ENCODE measurements at regions not wholly inside any gene's neighbourhood (a gene's known extent, or its start where the extent isn't known, plus 50 kb on each side); places are given as distances from the start of the nearest gene placed in this dataset.

DNA sequence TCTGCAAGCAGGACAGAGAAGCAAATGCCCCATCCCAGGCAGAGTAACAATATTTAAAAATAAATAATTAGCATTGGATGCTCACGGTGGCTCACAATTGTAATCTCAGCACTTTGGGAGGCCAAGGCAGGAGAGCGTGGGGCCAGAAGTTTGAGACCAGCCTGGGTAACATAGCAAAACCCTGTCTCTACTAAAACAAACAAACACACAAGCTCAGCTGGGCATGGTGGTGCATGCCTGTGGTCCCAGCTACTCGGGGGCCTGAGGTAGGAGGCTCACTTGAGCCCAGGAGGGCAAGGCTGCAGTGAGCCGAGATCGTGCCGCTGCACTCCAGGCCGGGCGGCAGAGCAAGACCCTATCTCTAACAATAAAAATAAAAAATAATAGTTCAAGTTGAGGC is 74.7 kb upstream of the NCOR2 start:
- Mint-ChIP-seq H3K4me3 (no peak overlapping the region), H3K4me1 (peaks cover 14% of the 10 kb centered on the region), H3K27ac (no peak overlapping the region), H3K27me3 (peaks cover 5% of the 10 kb centered on the region), H3K9me3 (no peaks in the 10 kb centered on the region), H3K36me3 (ENCODE audit: low read depth) (no peaks in the 10 kb centered on the region)
- DNase-seq (no peak), ATAC-seq (ENCODE audit: low read depth) (no peak)
- POLR2A ChIA-PET = no interaction called here
- intact Hi-C loops (cut with micrococcal nuclease) = no loop called here
- CTCF ChIA-PET = no interaction called here
- no peak for TF ChIP-seq CTCF (IDR thresholded peaks at IDR 0.05)

DNA sequence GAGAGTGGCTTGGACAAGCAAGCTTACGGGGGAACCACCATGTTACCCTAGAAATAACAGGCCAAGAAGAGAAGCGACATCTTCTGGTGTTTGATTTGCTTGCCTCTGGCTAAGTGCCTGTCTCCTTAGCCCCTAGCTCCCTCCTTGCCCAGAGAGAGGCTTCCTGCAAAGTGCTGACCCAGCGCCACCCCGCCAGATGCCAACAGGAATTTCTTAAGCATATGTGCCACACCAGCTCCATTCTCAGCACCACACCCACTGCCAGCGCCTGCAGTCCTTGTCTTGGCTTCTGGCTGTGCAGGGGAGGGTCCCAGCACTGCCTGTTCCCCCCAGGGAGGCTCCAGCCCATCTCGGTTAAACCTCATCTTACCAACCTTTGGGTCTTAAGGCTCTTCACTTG is 74.2 kb upstream of the NCOR2 start:
- DNase-seq (no peak), ATAC-seq (ENCODE audit: low read depth) (no peak)
- H3K4me1 Mint-ChIP-seq = peaks cover 10% of the 10 kb centered on the region
- no peak for TF ChIP-seq CTCF (IDR thresholded peaks at IDR 0.05)
- H3K27ac Mint-ChIP-seq = no peak overlapping the region
- peaks cover 5% of the 10 kb centered on the region for H3K27me3 Mint-ChIP-seq
- no peak overlapping the region for H3K4me3 Mint-ChIP-seq
- ChIA-PET POLR2A (no interaction called here), CTCF (no interaction called here)
- no peaks in the 10 kb centered on the region for H3K9me3 Mint-ChIP-seq
- H3K36me3 Mint-ChIP-seq (ENCODE audit: low read depth) = no peaks in the 10 kb centered on the region
- intact Hi-C loops (cut with micrococcal nuclease) = no loop called here

DNA sequence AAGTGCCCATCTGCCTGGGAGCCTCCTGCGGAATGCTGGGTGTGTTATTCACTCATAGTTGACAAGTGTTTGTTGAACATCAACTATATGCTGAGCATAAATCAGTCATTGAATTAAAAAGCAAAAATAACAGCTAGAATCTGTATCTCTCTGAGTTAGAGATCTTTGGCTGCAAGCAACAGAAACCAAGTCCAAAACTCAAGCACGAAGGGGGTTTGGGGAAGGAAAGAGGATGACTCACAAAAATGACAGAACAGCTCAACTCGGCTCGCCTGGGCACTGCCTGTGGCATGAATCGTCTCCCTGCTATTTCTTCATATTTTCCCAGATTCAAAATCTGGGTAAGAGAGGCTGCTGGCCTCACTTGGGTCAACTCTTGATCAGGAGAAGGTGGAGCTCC is 72.6 kb upstream of the NCOR2 start:
- Mint-ChIP-seq H3K27me3 (peaks cover 8% of the 10 kb centered on the region), H3K9me3 (no peaks in the 10 kb centered on the region), H3K4me1 (peaks cover 4% of the 10 kb centered on the region), H3K4me3 (no peak overlapping the region), H3K36me3 (ENCODE audit: low read depth) (no peaks in the 10 kb centered on the region), H3K27ac (no peak overlapping the region)
- no peak for ATAC-seq (ENCODE audit: low read depth)
- CTCF ChIA-PET = no interaction called here
- intact Hi-C loops (cut with micrococcal nuclease) = no loop called here
- no peak for TF ChIP-seq CTCF (IDR thresholded peaks at IDR 0.05)
- no peak for DNase-seq
- POLR2A ChIA-PET = no interaction called here

DNA sequence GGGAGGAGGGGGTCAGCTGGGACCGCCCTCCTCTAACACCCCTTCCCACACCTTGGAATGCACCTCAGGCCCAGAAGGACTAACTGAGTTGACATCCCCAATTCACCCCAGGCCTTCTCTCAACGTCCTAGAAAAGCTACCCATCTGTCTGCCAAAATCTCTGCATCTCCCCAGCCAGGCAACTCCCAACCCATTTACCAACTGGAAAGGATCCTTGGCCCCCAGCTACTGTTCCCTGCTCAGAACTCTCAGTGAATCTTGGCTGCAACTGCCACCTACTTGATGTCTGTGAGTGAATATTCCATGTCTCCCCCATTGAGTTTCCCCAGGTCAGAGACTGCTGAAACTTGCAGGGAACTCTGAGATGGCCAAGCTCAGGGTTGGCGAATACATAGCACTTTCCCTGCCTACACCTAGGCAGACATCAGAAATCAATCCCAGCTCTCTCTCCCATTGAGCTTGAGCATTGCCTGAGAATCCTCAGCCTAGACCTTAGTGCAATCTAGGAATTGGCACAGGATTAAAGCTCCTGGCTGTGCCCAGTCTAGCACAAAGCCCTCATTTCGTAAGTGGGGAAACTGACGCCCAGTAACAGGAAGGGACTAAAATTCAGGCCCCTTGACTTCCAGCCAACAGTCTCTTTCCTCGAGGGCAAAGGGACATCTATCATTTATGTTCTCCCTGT is 71.9 kb upstream of the NCOR2 start:
- no peaks in the 10 kb centered on the region for H3K36me3 Mint-ChIP-seq (ENCODE audit: low read depth)
- peaks cover 10% of the 10 kb centered on the region for H3K27me3 Mint-ChIP-seq
- ChIA-PET POLR2A (no interaction called here), CTCF (no interaction called here)
- no peak overlapping the region for H3K27ac Mint-ChIP-seq
- ATAC-seq (ENCODE audit: low read depth) = no peak
- no peak for TF ChIP-seq CTCF (IDR thresholded peaks at IDR 0.05)
- no peaks in the 10 kb centered on the region for H3K9me3 Mint-ChIP-seq
- no peak for DNase-seq
- intact Hi-C loops (cut with micrococcal nuclease) = no loop called here
- no peak overlapping the region for H3K4me3 Mint-ChIP-seq
- peaks cover 4% of the 10 kb centered on the region for H3K4me1 Mint-ChIP-seq

DNA sequence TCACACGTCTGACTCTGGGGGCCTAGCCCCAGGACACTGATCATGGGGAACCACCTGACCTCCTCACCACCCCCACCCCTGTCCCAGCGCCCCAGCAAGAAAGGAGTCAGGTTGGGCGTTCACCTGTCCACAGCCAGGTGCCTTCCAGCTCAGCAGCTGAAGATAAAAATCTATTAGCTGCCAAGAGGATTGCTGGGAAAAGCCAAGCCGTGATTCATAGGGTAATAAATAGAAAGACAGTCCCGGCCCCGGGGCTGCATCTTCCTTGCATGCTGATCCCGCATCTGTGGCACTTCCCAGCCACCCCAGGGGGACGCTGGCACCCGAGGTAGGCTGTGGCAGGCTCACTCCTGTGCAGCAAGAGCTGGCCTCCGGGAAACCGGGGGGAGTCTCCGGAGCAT is 70.2 kb upstream of the NCOR2 start:
- TF ChIP-seq CTCF (IDR thresholded peaks at IDR 0.05) = no peak
- H3K27ac Mint-ChIP-seq = no peak overlapping the region
- peaks cover 17% of the 10 kb centered on the region for H3K27me3 Mint-ChIP-seq
- intact Hi-C loops (cut with micrococcal nuclease) = no loop called here
- H3K4me3 Mint-ChIP-seq = no peak overlapping the region
- no peak for DNase-seq
- H3K36me3 Mint-ChIP-seq (ENCODE audit: low read depth) = no peaks in the 10 kb centered on the region
- no peak for ATAC-seq (ENCODE audit: low read depth)
- no peaks in the 10 kb centered on the region for H3K9me3 Mint-ChIP-seq
- ChIA-PET POLR2A (no interaction called here), CTCF (no interaction called here)
- peaks cover 4% of the 10 kb centered on the region for H3K4me1 Mint-ChIP-seq

All from activated B cell treated with CpG ODN at 0.5 μM for 24 hours (primary cell).